Activated CD8-positive, alpha-beta memory T cell treated with anti-CD3 and anti-CD28 coated beads for 36 hours (primary cell): ENCODE measurements at regions not wholly inside any gene's neighbourhood (a gene's known extent, or its start where the extent isn't known, plus 50 kb on each side); places are given as distances from the start of the nearest gene placed in this dataset.
"Not testable (repeated sequence)": the region's sequence is repeated elsewhere in the genome, so short reads cannot be mapped to it uniquely, and the experiment has no call there.

ENCODE experiments used
- CTCF ChIA-PET: fragments of 350-600 bp; sonication (Branson Sonifier 250); formaldehyde crosslinking; loops from one replicate; lab custom pipeline; 2021; ENCODE audit warnings: antibody characterized with exemption; lab: Charles Lee
- POLR2A ChIA-PET: fragments of 350-600 bp; sonication (Branson Sonifier 250); formaldehyde crosslinking; loops from one replicate; lab custom pipeline; 2021; ENCODE audit warnings: antibody characterized with exemption; lab: Charles Lee

DNA sequence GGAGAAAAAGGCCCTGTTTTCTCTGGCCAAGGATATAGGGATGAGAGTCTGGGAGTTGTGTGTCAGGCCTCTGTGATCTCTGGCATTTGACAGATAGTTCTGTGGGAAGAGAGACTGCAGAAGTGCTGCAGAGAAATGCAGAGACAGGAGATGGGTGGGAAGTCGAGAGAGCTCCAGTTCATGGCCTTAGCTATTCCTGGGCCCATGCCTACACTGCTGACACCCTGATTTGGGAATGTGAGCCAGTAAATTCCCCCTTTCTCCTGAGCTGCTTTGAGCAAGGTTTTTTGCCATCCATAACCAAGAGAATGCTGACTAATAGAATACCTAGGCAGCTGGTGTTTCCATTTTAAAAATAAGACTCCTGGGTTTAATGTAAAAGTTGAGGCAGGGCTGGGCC, 59.3 kb downstream of the EBLN2 start:
- CTCF ChIA-PET: no interaction called here
- POLR2A ChIA-PET: no interaction called here

DNA sequence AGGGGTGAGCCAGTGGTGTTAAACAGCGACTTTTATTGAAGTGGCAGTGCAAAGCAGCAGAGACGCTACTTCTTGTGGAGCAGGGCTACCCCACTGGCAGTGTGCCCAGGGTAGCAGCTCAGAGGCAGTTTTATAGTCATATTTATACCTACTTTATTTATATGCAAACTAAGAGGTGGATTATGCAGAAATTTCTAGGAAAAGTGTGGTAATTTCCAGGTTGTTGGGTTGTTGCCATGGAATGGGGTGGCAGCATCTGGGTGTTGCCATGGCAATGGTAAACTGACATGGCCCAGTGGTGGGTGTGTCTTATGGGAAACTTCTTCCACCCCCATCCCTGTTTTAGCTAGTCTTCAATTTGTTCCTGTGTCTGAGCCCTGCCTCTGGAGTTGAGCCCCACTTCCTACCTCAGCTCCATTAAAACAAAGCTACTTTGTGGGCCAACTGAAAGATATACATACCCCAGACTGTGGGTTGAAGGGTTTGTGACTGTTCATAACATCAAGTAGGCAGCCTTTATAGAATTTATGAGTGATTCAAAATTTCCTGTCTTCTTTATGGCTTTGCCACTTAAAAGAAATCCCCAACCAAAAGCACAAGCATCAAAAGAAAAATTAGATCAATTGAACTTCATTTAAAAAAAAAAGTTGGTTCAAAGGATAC, 60.3 kb downstream of the EBLN2 start:
- POLR2A ChIA-PET: no interaction called here
- CTCF ChIA-PET: no interaction called here

DNA sequence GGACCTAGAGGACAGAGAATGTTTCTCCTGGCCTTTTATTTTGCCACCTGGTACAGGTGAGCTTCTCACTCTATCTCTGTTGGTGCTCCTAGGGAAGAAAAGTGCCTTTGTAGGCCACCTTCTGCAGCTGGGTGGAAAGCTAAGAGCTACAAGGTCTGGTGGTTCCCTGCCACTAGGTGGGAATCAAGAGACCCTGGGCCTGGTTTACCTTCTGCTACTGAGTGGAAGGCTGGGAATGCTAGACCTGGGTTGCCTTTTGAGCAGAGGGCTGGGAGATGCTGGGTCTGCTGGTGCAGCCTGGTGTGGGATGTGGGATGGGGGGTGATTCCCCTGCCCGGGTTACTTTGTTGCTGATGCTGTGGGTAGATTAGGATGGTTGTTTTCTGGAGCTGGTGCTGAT, 72.6 kb downstream of the EBLN2 start:
- CTCF ChIA-PET: no interaction called here
- POLR2A ChIA-PET: no interaction called here

DNA sequence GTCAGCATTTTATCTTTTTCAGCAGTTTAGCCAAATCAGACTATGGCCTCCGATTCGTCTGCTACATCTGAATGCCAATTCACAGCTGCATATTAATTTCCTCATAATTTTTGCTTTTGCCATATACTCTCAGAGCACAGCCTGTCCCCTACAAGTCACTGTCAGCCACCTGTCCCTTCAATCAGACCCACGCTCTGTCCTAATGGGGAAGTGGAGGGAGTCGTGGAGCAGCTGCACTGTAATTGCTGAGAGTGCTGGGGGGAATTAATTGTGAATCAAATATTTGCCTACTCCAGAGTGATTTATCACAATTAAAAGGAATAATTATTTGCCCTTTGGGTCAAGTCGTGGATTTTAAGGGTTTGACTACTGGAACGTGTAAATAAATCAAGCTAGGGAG, 75.5 kb downstream of the EBLN2 start:
- ChIA-PET CTCF (no interaction called here), POLR2A (no interaction called here)

DNA sequence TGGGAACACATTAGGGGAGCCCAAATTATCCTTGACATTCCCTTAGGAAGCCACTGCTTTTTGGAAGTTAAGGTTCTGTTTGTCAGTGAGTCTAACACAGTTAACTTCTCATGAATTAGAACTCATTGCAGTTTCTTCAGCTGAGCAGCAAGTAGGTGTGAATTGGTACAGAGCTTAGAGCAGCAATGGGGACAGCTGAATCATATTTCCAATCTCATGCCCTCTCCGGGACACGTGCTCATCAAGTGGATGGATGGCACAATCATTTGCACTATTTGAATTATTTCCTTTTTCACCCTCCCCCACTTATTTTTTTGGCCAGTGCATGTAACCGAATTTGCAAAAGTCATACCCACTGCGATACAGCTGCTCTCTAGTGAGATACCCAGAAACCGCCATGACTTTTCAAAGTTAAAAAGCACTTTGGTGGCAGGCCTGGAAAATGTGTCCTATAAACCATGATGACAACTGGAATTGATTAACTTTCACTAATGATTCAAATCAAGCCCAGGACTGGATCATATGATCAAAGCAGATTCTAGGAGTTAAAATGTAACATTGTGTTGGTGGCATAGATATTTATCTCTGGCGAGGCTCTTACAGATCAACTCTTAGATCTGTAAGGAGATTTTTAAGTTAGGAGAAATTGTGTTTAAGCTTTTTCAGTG, 76.4 kb downstream of the EBLN2 start:
- POLR2A ChIA-PET: no interaction called here
- CTCF ChIA-PET: no interaction called here

DNA sequence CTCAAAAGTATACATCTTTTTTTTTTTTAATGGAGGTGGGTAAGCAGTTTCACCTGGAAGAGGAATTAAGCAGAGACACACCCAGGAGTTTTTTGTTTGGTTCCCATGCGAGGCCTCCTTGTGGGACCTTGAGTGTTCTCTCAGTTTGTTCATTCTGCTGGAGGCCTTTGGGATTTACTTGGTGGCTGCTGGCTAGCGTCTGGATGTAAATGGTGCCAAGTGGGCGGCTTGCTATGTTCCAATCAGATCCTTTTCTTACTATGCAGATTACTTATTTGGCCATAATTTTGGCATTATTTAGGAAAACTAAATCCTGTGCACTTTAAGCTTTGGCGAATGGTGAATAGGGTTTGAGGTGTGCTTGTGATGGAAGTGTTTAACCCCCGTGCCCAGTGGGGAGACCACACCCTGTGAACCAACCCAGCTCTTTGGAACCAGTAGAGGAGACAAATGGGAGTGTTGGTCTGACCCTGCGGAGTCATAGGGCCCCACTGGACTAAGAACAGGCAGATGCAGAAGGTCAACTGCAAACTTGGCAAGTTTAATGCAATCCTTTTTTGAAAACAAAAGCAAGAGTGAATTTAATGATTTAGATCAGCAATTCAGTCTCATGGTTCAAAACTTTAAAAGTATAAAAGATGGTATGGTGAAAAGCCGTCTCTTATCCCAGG, 79.4 kb downstream of the EBLN2 start:
- ChIA-PET POLR2A (no interaction called here), CTCF (no interaction called here)

DNA sequence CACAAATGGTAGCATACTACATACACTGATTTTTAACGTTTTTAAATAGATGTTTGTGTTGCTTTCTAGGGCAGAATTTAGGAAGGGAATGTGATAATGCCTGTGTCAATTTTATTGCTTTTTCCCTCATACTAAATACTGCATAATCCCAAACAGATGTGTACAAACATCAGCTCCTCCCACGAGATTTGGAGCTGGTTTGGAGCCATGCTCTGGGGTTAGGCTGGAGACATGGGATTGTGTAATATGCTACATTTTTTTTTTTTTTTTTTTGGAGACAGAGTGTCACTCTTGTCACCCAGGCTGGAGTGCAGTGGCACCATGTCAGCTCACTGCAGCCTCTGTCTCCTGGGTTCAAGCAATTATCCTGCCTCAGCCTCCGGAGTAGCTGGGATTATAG, 80.1 kb downstream of the EBLN2 start:
- ChIA-PET POLR2A (no interaction called here), CTCF (no interaction called here)

DNA sequence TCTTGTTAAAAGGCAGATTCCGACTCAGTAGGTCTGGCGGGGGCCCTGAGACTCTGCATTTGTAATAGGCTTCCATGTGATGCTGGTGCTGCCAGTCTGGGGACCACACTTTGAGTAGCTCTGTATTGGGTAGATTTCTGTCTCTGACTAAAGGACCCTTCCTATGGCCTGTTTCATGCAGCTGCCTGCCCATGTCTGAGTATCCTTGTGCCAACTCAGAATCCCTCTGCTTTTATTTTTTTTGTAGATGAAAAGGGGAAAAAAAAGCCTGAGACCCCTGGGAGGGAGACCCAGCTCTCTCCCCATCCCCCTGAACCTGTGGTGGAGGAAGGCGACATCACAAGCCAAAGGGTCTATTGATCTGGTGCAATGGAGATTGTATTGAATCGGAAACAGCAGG, 81.9 kb downstream of the EBLN2 start:
- ChIA-PET CTCF (no interaction called here), POLR2A (no interaction called here)

DNA sequence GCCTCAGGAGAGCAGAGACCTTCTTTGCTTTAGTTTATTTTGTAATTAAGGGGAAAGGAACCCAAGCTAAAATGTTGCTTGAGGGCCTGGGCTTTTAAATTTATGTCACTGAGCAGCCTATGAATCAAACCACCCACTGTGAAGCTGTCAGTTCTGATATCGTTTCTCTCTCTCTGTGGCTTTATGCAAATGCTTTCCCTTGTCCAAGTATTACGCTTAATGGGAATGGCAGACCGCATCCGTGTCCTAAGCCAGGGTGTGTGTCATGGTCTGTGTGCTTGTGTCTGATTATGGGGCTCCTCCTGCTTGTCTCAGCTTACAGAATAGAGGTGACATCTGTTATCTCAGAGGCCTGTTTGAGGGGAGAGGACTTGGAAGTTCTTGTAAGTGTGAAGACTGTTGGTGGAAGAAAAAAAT, 82.4 kb downstream of the EBLN2 start:
- ChIA-PET CTCF (no interaction called here), POLR2A (no interaction called here)

DNA sequence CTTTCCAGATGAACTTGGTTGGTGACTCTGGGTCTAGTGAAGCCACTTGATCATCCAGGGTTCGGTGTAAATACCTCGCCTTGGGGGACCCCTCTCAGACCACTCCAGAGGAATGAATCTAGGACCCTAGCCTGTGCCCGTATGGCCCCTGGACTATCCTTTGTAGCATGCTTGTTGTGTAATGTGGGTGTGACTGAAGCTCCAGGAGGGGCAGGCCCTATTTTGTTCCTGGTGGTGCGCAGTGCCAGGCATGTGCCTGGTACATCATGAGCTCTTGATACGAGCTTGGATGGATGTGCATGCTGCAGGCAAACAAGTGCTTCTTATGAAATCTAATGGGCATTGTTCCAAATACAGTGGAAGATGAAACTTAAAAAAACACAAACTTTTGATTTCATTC, 82.8 kb downstream of the EBLN2 start:
- CTCF ChIA-PET: no interaction called here
- POLR2A ChIA-PET: no interaction called here

DNA sequence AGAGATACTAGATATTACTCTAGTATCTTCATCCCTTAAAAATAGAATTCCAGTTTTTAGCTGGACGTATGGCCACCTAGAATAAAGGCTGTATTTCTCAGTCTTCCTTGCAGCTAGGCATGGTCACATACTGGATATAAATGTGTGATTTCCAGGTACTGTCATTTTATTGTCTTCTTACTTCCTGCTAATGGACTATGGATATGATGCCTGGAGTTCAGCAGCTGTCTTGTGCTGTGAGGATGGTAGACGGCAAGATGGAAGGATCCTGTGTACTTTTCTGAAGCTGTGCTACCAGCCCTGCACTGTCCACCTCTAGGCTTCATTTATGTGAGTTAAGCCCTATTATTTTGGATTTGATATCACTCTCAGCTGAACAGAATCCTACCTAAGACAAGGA, 83.4 kb downstream of the EBLN2 start:
- ChIA-PET POLR2A (no interaction called here), CTCF (no interaction called here)

DNA sequence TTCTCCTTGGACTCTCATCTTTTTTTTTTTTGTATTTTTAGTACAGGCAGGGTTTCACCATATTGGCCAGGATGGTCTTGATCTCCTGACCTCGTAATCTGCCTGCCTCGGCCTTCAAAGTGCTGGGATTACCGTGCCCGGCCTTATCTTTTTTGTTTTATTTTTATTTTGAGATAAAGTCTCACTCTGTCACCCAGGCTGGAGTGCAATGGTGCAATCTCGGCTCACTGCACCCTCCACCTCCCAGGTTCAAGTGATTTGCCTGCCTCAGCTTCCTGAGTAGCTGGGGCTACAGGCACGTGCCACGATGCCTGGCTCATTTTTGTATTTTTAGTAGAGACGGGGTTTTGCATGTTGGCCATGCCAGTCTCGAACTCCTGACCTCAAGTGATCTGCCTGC, 86.0 kb downstream of the EBLN2 start:
- POLR2A ChIA-PET: not testable (repeated sequence)

DNA sequence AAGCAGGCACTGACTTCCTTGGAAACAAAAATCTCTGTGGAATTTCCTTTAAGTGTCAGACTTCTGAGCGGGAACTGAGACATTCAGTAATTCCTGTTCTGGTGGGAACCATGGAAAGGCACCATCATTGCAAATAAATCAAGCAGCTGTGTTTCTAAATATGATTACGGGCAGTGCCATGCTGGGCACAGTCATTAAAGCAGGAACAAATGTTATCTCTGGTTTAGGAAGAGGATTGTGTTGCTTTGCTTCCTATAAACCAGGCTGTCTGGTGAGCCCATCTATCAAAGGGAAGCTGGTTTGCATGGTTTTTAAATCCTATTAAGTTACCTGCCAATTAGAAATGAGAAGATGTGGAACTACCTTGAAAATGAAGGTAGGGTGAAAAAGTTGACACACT, 86.7 kb downstream of the EBLN2 start:
- CTCF ChIA-PET: no interaction called here
- POLR2A ChIA-PET: no interaction called here

More for the DNA sequence above, 86.0 kb downstream of the EBLN2 start:
- CTCF ChIA-PET: not testable (repeated sequence)

DNA sequence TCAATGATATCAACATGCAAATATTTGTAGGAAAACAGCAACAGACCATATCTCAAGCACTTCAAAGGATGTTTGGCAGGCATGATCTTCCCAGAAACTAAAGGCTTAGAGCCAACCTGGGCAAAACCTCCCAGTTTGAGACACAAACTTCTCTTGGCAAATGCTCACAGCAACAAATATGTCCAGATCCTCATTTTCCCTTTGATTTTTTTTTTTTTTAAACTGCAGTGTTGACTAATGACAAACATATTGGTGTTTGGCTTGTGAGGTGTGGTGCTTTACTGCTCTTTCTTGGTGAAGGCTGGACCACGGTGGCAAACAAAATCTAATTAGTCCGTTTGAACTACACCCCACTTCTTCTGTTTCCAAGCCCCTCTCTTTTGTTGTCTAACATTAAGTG, 87.2 kb downstream of the EBLN2 start:
- ChIA-PET CTCF (no interaction called here), POLR2A (no interaction called here)

DNA sequence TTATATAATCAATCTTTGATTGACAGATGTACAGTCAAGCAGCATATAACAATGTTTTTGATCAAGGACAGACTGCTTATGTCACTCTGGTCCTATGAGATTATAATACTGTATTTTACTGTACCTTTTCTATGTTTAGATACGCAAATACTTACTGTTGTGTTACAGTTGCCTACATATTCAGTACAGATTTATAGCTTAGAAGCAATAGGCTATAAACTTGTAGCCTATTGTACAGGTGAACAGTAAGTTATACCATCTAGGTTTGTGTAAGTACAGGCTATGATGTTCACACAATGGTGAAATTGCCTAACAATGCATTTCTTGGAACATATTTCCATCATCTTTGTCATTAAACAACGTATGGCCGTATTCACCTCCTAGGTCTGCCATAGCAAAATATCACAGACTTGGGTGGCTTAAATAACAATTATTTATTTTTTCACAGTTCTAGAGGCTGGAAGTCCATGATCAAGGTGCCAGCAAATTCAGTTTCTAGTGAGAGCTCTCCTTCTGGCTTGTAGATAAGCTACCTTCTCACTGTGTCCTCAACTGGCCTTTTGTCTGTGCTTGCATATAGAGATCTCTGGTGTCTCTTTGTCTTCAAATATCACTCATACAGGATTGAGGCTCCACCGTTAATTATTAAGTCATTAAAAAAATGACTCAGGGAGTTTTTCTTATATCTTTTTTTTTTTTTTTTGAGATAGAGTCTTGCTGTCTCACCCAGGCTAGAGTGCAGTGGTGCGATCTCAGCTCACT, 89.1 kb downstream of the EBLN2 start:
- POLR2A ChIA-PET: no interaction called here
- CTCF ChIA-PET: no interaction called here

DNA sequence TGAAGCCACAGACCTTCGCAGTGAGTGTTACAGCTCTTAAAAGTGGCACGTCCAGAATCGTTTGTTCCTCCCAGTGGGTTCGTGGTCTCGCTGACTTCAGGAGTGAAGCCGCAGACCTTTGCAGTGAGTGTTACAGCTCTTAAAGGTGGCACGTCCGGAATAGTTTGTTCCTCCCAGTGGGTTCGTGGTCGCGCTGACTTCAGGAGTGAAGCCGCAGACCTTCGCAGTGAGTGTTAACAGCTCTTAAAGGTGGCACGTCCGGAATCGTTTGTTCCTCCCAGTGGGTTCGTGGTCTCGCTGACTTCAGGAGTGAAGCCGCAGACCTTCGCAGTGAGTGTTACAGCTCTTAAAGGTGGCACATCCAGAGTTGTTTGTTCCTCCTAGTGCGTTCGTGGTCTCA, 91.1 kb downstream of the EBLN2 start:
- POLR2A ChIA-PET, CTCF ChIA-PET: not testable (repeated sequence)

DNA sequence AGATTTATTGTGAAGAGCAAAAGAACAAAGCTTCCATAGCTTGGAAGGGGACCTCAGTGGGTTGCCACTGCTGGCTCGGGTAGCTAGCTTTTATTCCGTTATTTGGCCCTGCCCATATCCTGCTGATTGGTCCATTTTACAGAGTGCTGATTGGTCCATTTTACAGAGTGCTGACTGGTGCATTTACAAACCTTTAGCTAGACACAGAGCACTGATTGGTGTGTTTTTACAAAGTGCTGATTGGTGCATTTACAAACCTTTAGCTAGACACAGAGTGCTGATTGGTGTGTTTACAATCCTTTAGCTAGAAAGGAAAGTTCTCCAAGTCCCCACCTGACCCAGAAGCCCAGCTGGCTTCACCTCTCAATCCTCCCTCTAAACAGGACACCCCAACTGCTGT, 91.6 kb downstream of the EBLN2 start:
- CTCF ChIA-PET, POLR2A ChIA-PET: not testable (repeated sequence)

DNA sequence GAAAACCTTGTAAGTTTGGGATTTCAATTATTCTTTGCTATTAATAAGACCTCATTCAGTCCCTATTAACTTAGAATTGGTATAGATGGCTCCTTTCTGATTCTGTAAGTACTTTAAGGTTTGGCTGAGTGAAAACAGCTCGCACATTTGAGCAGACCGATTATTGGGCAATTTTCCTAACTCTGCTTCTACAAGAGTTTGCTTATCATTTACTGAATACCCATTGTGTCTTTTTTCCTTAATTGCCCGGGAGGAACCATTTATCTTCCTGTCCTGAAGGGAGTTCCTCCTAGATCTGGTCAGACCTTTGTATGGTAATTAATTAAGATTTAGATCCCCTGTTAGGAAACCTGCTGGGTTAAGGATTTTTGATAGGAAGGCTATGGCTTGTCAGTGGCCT, 92.8 kb downstream of the EBLN2 start:
- CTCF ChIA-PET: not testable (repeated sequence)

DNA sequence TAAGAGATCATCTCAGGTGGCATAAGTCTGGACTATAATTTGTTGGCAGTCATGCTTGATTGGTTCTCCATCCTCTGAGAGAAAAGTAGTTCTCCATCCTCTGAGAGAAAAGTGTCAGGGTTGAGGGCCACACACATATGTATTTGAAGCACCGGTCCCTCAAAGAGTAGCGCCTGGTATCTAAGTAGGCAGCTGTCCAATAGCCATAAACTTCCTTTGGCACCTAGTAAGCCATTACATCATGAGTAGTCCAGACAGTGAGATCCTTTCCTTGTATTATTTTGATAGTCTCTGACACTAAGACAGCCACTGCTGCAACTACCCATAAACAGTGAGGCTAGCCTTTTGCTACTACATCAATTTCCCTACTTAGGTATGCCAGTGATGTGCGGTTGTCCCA, 94.0 kb downstream of the EBLN2 start:
- CTCF ChIA-PET, POLR2A ChIA-PET: not testable (repeated sequence)

More for the DNA sequence above, 92.8 kb downstream of the EBLN2 start:
- POLR2A ChIA-PET: not testable (repeated sequence)

DNA sequence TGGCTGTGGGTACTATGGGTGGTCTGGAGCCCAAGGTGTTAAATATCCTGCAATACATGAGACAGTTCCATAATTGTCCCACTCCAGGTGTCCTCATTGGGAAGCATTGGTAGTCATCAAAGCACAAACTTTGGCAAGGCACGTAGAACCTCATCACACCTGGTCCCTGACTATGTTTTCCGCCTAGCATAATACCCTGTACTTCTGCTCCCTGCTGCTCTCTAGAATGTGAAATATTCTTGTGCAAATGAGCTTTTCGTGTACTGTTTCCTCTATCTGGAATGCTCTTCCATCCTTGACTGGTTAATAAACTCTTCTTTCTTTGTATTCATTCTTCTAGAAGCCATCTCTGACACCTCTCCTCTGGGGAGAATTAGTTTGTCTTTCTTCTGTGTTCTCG, 103.2 kb downstream of the EBLN2 start:
- POLR2A ChIA-PET: no interaction called here
- CTCF ChIA-PET: no interaction called here
